Breast epithelium (tissue), 4 donors: ENCODE measurements at regions not wholly inside any gene's neighbourhood (a gene's known extent, or its start where the extent isn't known, plus 50 kb on each side); places are given as distances from the start of the nearest gene placed in this dataset.
"Not testable (repeated sequence)": the region's sequence is repeated elsewhere in the genome, so short reads cannot be mapped to it uniquely, and the experiment has no call there.

Experiments used
- DNase-seq, 2 donors: peaks; one replicate each; pipeline ENCODE4 v3.0.0-alpha.2; 2019; ENCODE audit warnings: low spot score in 2 of 2
- H3K27ac ChIP-seq, 2 donors: fragments of 200-600 bp; sonication (generic) in 1 of 2; one replicate each; pipeline ENCODE4 v1.5.1; 2016 to 2019; ENCODE audit warnings: mild to moderate bottlenecking in 1 of 2
- H3K27me3 ChIP-seq, 2 donors: fragments of 200-600 bp; sonication (generic) in 1 of 2; one replicate each; pipeline versions ENCODE4 v1.5.1 to v1.6.0; 2017 to 2019; ENCODE audit warnings: control low read depth in 1 of 2, mild to moderate bottlenecking in 1 of 2
- H3K36me3 ChIP-seq: fragments of 200-600 bp; one replicate; pipeline ENCODE4 v1.5.1; 2019
- H3K4me1 ChIP-seq, 2 donors: fragments of 200-600 bp; sonication (generic); one replicate each; pipeline ENCODE4 v1.5.1; 2016 to 2019; ENCODE audit warnings: control low read depth in 1 of 2
- H3K4me3 ChIP-seq, 3 donors: fragments of 200-600 bp; sonication (generic); 1 replicate in 2 of 3; 2 replicates in 1 of 3; pipeline ENCODE4 v1.5.1; 2016 to 2019; ENCODE audit warnings: mild to moderate bottlenecking in 3 of 3, moderate library complexity in 2 of 3
- H3K9me3 ChIP-seq, 2 donors: fragments of 200-600 bp; sonication (generic) in 1 of 2; one replicate each; pipeline ENCODE4 v1.5.1; 2016 to 2019; ENCODE audit warnings: control low read depth in 1 of 2
- CTCF ChIP-seq, 3 donors: fragments of 450-650 bp; IDR thresholded peaks; one replicate each; pipeline ENCODE4 v1.5.1; 2016 to 2017; ENCODE audit warnings: antibody characterized with exemption in 3 of 3, mild to moderate bottlenecking in 3 of 3, moderate library complexity in 3 of 3
- POLR2A ChIP-seq: fragments of 450-650 bp; IDR thresholded peaks from one replicate; pipeline ENCODE4 v1.6.1; 2016; ENCODE audit warnings: antibody characterized with exemption, mild to moderate bottlenecking, moderate library complexity
- POLR2AphosphoS5 ChIP-seq, 3 donors: sonication (generic); formaldehyde crosslinking; IDR thresholded peaks; one replicate each; pipeline ENCODE4 v1.6.1; 2017; ENCODE audit warnings: antibody characterized with exemption in 3 of 3
- intact Hi-C: fragments of 100-400 bp; cut with DNase I; formaldehyde crosslinking; loops from one replicate; pipeline ENCODE4 v1.15.1; 2023; ENCODE audit warnings: low total_unique reads

GRCh38 chr5:124909734-124910133, 163.3 kb upstream of the ZNF608 start:
- Histone ChIP-seq H3K9me3 (no peaks in the 10 kb centered on the region), H3K4me3 (no peak overlapping the region), H3K36me3 (no peaks in the 10 kb centered on the region), H3K27me3 (no peaks in the 10 kb centered on the region), H3K4me1 (peaks cover 0 to 22% of the 10 kb centered on the region in 2 donors), H3K27ac (no peak overlapping the region)
- TF ChIP-seq CTCF (IDR thresholded peaks at IDR 0.05) = no peak
- TF ChIP-seq POLR2AphosphoS5 (IDR thresholded peaks at IDR 0.05) = no peak
- TF ChIP-seq POLR2A = no peak
- DNase-seq = no peak
- intact Hi-C loops = no loop called here

- TF ChIP-seq POLR2AphosphoS5 (IDR thresholded peaks at IDR 0.05) (no peak), POLR2A (no peak), CTCF (IDR thresholded peaks at IDR 0.05) (no peak)
- no peak overlapping the region for H3K4me3 ChIP-seq
- H3K27me3 ChIP-seq = no peaks in the 10 kb centered on the region
- DNase-seq = no peak
- intact Hi-C loops = no loop called here
- peaks cover 0 to 22% of the 10 kb centered on the region in 2 donors for H3K4me1 ChIP-seq
- no peak overlapping the region for H3K27ac ChIP-seq
- H3K9me3 ChIP-seq = no peaks in the 10 kb centered on the region
- no peaks in the 10 kb centered on the region for H3K36me3 ChIP-seq
These were observed 164.0 kb upstream of the ZNF608 start for GRCh38 chr5:124910354-124911016.

GRCh38 chr5:124912638-124913328, 166.3 kb upstream of the ZNF608 start:
- DNase-seq = peak in 1 of 2 donors; percentile 84
- Histone ChIP-seq H3K36me3 (no peaks in the 10 kb centered on the region), H3K4me3 (no peak overlapping the region), H3K9me3 (no peaks in the 10 kb centered on the region), H3K4me1 (peaks cover 0 to 15% of the 10 kb centered on the region in 2 donors), H3K27ac (peak overlapping the region in 1 of 2 donors; percentile 29), H3K27me3 (no peaks in the 10 kb centered on the region)
- TF ChIP-seq POLR2A = no peak
- TF ChIP-seq CTCF (IDR thresholded peaks at IDR 0.05) = no peak
- no peak for TF ChIP-seq POLR2AphosphoS5 (IDR thresholded peaks at IDR 0.05)
- intact Hi-C loops = no loop called here

- Histone ChIP-seq H3K27ac (peak overlapping the region in 1 of 2 donors; percentile 29), H3K36me3 (no peaks in the 10 kb centered on the region), H3K4me3 (no peak overlapping the region), H3K27me3 (no peaks in the 10 kb centered on the region), H3K4me1 (peaks cover 0 to 10% of the 10 kb centered on the region in 2 donors), H3K9me3 (no peaks in the 10 kb centered on the region)
- TF ChIP-seq CTCF (IDR thresholded peaks at IDR 0.05) = no peak
- TF ChIP-seq POLR2AphosphoS5 (IDR thresholded peaks at IDR 0.05) = no peak
- no peak for TF ChIP-seq POLR2A
- no peak for DNase-seq
- intact Hi-C loops = no loop called here
These were observed 166.9 kb upstream of the ZNF608 start for GRCh38 chr5:124913329-124913653.

GRCh38 chr5:124916313-124916712, 169.9 kb upstream of the ZNF608 start:
- H3K4me3 ChIP-seq, H3K36me3 ChIP-seq, DNase-seq, H3K27ac ChIP-seq, H3K9me3 ChIP-seq, H3K4me1 ChIP-seq, H3K27me3 ChIP-seq, intact Hi-C loops: not testable (repeated sequence)
